ENCODE measurements at regions not wholly inside any gene's neighbourhood (a gene's known extent, or its start where the extent isn't known, plus 50 kb on each side); places are given as distances from the start of the nearest gene placed in this dataset.

- H4K20me1 ChIP-seq (replicated peaks; ENCODE audit: control insufficient read depth, insufficient read depth, low read length), result no peaks in the 10 kb centered on the region
- H2AFZ ChIP-seq (ENCODE audit: low read depth, low read length), result no peak overlapping the region
- intact Hi-C loops (cut with micrococcal nuclease) (loop anchor here (1.0 kb wide), 1 partner anchor 219 kb away; no protein-coding TSS in a partner anchor), in situ Hi-C loops (cut with MboI) (loop anchor here (5.0 kb wide), 1 partner anchor 205 kb away; no protein-coding TSS in a partner anchor)
- BruUV-seq (replicated peaks), result no TSS peak
- CTCF ChIA-PET (ENCODE audit: low intra/inter-chr PET ratio), result interaction anchor here (2.2 kb wide), 1 partner anchor 220 kb away, joined by 21 read pairs; no protein-coding TSS in a partner anchor
- no peak for FAIRE-seq
- no peaks in the 10 kb centered on the region for H3K9me1 ChIP-seq (ENCODE audit: control insufficient read depth, insufficient read depth, low read length)
- H3K9me3 ChIP-seq (replicated peaks; ENCODE audit: control insufficient read depth, insufficient read depth, low read depth, low read length), result no peaks in the 10 kb centered on the region
- no peak for ATAC-seq
- H3K9ac ChIP-seq (ENCODE audit: insufficient read depth in 1 of 2, low read depth in 2 of 2, low read length in 2 of 2), result no peak overlapping the region
- no peaks in the 10 kb centered on the region for H3K4me1 ChIP-seq (replicated peaks in 1 of 2; ENCODE audit: control insufficient read depth in 2 of 2, insufficient read depth in 2 of 2, low read length in 2 of 2)
- H3K27me3 ChIP-seq (ENCODE audit: control insufficient read depth in 2 of 2, insufficient read depth in 2 of 2, low read length in 2 of 2), result peaks cover 0 to 4% of the 10 kb centered on the region in 2 experiments; a peak in 1 of 5 replicates
- H3K36me3 ChIP-seq (ENCODE audit: control insufficient read depth, insufficient read depth, low read length), result no peaks in the 10 kb centered on the region
- H3K27ac ChIP-seq (ENCODE audit: extremely low read depth, low read depth, low read length), result no peak overlapping the region
- 4% methylated on average over 2 of the region's 2 CpGs for WGBS (ENCODE audit: insufficient coverage, low coverage, missing lambda C conversion rate)
- peak in 1 of 4 experiments; percentile 15 for DNase-seq (ENCODE audit: extremely low read depth in 1 of 4, low spot score in 3 of 4)
- POLR2A ChIA-PET, result interaction anchor here (1.1 kb wide), 1 partner anchor 220 kb away, joined by 4 read pairs; no protein-coding TSS in a partner anchor
- H3K4me2 ChIP-seq (ENCODE audit: insufficient read depth, low read length), result no peak overlapping the region
- H3K79me2 ChIP-seq (ENCODE audit: control insufficient read depth, insufficient read depth, low read length), result no peaks in the 10 kb centered on the region
- no peak overlapping the region for H3K4me3 ChIP-seq
- TF ChIP-seq RAD21 (CRISPR knock-in tag; conservative IDR thresholded peaks at IDR 0.05 in 1 of 2, IDR thresholded peaks at IDR 0.05 in 1 of 2) (peak; percentile 82 to 84), ZNF282 (CRISPR knock-in tag; IDR thresholded peaks at IDR 0.05) (no peak), MECOM (CRISPR knock-in tag; IDR thresholded peaks at IDR 0.05) (no peak), KLF6 (CRISPR knock-in tag; IDR thresholded peaks at IDR 0.05; ENCODE audit: borderline replicate concordance) (no peak), SMARCB1 (IDR thresholded peaks at IDR 0.05; ENCODE audit: insufficient read length, low read depth) (no peak), FOXA1 (IDR thresholded peaks at IDR 0.05; ENCODE audit: borderline replicate concordance) (no peak), POLR3G (IDR thresholded peaks at IDR 0.05; ENCODE audit: extremely low read depth, insufficient read length, insufficient replicate concordance) (no peak), BRF1 (IDR thresholded peaks at IDR 0.05; ENCODE audit: borderline replicate concordance, extremely low read depth, insufficient read length) (no peak), CC2D1A (IDR thresholded peaks at IDR 0.05) (peak; percentile 59; the same call in 1 of the 2 replicates), ARID2 (IDR thresholded peaks at IDR 0.05) (peak; percentile 71; the same call in 1 of the 2 replicates), CTCF (IDR thresholded peaks at IDR 0.05 in 2 of 3, conservative IDR thresholded peaks at IDR 0.05 in 1 of 3; ENCODE audit: insufficient read depth in 2 of 3, low read depth in 1 of 3, low read length in 3 of 3) (peak; percentile 28 to 80 (median 45); a peak in 4 of 6 replicates), ZKSCAN1 (IDR thresholded peaks at IDR 0.05; ENCODE audit: low read depth, low read length) (no peak), SMC3 (conservative IDR thresholded peaks at IDR 0.05; ENCODE audit: insufficient read depth, low read depth, low read length) (peak; percentile 64), ZNF384 (IDR thresholded peaks at IDR 0.05; ENCODE audit: low read depth, low read length) (peak; percentile 48; the same call in 1 of the 2 replicates)
Measured at GRCh38 chr15:91522605-91523332, 330.7 kb upstream of the SLCO3A1 start.
